ENCODE measurements at regions not wholly inside any gene's neighbourhood (a gene's known extent, or its start where the extent isn't known, plus 50 kb on each side); places are given as distances from the start of the nearest gene placed in this dataset.

DNA sequence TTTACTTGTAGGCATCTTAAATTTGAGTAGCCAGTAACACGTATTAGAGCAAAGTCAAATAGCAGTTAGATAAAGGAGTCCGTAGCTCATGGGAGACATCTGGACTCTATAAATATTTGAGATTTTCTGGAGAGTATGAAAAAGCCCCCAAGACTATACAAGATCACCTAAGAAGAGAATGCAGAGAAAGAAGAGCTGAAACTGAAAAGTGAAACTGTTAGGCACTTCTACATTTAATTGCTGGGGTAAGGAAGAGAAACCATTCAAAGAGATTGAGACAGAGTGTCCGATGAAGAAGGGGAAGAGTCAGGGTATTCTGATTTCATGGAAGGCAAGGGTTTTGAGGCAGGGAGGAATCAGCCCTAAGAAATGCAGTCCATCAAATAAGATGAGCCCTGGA lies 2372.1 kb downstream of the MAT2B start:
- no peak for TF ChIP-seq CTCF (IDR thresholded peaks at IDR 0.05; ENCODE audit: insufficient read depth, low read length, severe bottlenecking)

DNA sequence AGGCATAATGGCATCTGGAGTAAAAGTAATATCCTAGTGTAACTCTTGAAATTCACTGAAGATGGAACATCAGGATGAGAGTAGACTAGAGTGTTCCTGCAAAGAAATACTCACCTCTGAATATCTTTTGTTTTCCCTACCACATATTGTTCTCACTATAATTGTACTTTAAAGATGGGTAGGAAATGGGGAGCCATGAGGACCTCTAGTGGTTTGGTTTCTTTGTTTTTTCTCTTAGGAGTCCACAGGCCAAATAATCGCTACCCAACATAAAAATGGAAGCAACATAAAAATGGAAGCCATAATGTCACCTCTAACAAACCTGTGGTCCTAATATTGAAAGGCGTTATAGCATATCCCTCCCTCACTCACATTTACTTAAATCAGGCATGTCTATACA lies 2375.8 kb downstream of the MAT2B start:
- no peak for TF ChIP-seq CTCF (IDR thresholded peaks at IDR 0.05; ENCODE audit: insufficient read depth, low read length, severe bottlenecking)
- no peaks in the 10 kb centered on the region for H3K36me3 ChIP-seq (ENCODE audit: control insufficient read depth, insufficient read depth, low read length)
- FAIRE-seq (no peak), DNase-seq (ENCODE audit: low read depth) (no peak)
- H3K27me3 ChIP-seq (ENCODE audit: control insufficient read depth, insufficient read depth, low read length): no peaks in the 10 kb centered on the region
- H3K4me3 ChIP-seq (ENCODE audit: low read depth, low read length): no peak overlapping the region

More for the DNA sequence above, 2372.1 kb downstream of the MAT2B start:
- Histone ChIP-seq H3K36me3 (ENCODE audit: control insufficient read depth, insufficient read depth, low read length) (no peaks in the 10 kb centered on the region), H3K27me3 (ENCODE audit: control insufficient read depth, insufficient read depth, low read length) (no peaks in the 10 kb centered on the region), H3K4me3 (ENCODE audit: low read depth, low read length) (no peak overlapping the region)
- no peak for FAIRE-seq
- no peak for DNase-seq (ENCODE audit: low read depth)

GRCh38 chr5:165882099-165882498 lies 2376.7 kb downstream of the MAT2B start:
- DNase-seq (ENCODE audit: low read depth): no peak

GRCh38 chr5:165885623-165886350 lies 2380.4 kb downstream of the MAT2B start:
- no peak for TF ChIP-seq CTCF (IDR thresholded peaks at IDR 0.05; ENCODE audit: insufficient read depth, low read length, severe bottlenecking)
- Histone ChIP-seq H3K4me3 (ENCODE audit: low read depth, low read length) (no peak overlapping the region), H3K27me3 (ENCODE audit: control insufficient read depth, insufficient read depth, low read length) (no peaks in the 10 kb centered on the region), H3K36me3 (ENCODE audit: control insufficient read depth, insufficient read depth, low read length) (no peaks in the 10 kb centered on the region)
- DNase-seq (ENCODE audit: low read depth): no peak
- no peak for FAIRE-seq

More at GRCh38 chr5:165882099-165882498, 2376.7 kb downstream of the MAT2B start:
- Histone ChIP-seq H3K27me3 (ENCODE audit: control insufficient read depth, insufficient read depth, low read length) (no peaks in the 10 kb centered on the region), H3K4me3 (ENCODE audit: low read depth, low read length) (no peak overlapping the region), H3K36me3 (ENCODE audit: control insufficient read depth, insufficient read depth, low read length) (no peaks in the 10 kb centered on the region)
- TF ChIP-seq CTCF (IDR thresholded peaks at IDR 0.05; ENCODE audit: insufficient read depth, low read length, severe bottlenecking): no peak
- no peak for FAIRE-seq

- Histone ChIP-seq H3K27me3 (ENCODE audit: control insufficient read depth, insufficient read depth, low read length) (no peaks in the 10 kb centered on the region), H3K36me3 (ENCODE audit: control insufficient read depth, insufficient read depth, low read length) (no peaks in the 10 kb centered on the region), H3K4me3 (ENCODE audit: low read depth, low read length) (no peak overlapping the region)
- DNase-seq (ENCODE audit: low read depth) (no peak), FAIRE-seq (no peak)
- no peak for TF ChIP-seq CTCF (IDR thresholded peaks at IDR 0.05; ENCODE audit: insufficient read depth, low read length, severe bottlenecking)
Observed at GRCh38 chr5:165887147-165887546, 2381.7 kb downstream of the MAT2B start.

DNA sequence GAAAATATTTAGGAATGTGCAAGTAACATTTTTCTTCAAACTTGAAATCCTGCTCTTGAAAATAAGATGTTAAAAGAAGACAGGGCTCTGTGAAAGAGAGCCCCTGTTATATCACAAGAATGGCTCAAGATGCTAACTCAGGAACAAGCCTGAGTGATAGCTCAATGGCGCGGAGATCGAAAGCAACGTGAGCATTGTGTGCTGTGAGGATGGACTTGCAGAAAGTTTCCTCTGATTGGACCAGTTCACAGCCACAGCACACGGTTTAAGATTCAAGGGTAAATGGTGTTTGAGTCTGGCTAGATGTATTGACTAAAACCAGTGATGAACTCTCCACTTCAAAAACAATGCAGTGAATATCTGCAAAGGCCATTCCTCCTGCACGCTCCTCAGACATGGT lies 2387.0 kb downstream of the MAT2B start:
- TF ChIP-seq CTCF (IDR thresholded peaks at IDR 0.05; ENCODE audit: insufficient read depth, low read length, severe bottlenecking): no peak
- no peaks in the 10 kb centered on the region for H3K36me3 ChIP-seq (ENCODE audit: control insufficient read depth, insufficient read depth, low read length)
- FAIRE-seq (no peak), DNase-seq (ENCODE audit: low read depth) (no peak)
- no peaks in the 10 kb centered on the region for H3K27me3 ChIP-seq (ENCODE audit: control insufficient read depth, insufficient read depth, low read length)
- no peak overlapping the region for H3K4me3 ChIP-seq (ENCODE audit: low read depth, low read length)

Measured in bronchial epithelial cell (primary cell).